Thoracic aorta (tissue), 2 donors: ENCODE measurements at regions not wholly inside any gene's neighbourhood (a gene's known extent, or its start where the extent isn't known, plus 50 kb on each side); places are given as distances from the start of the nearest gene placed in this dataset.

Experiments used
- ATAC-seq: fragments of 150-250 bp; one replicate; pipeline ENCODE4 v1.8.0; 2017; ENCODE audit warnings: low read depth; ENCODE audit not compliant: insufficient number of reproducible peaks, low FRiP score
- DNase-seq: peaks from one replicate; pipeline ENCODE4 v3.0.0-alpha.2; 2020; ENCODE audit warnings: low spot score
- H3K27ac ChIP-seq, 2 donors: fragments of 200-600 bp; sonication (generic); 1 replicate in 1 of 2; 2 replicates in 1 of 2; pipeline ENCODE4 v1.5.1; 2016; ENCODE audit warnings: mild to moderate bottlenecking in 2 of 2, moderate library complexity in 2 of 2
- H3K27me3 ChIP-seq: fragments of 200-600 bp; sonication (generic); replicated peaks from 2 replicates; pipeline ENCODE4 v1.6.0; 2016; ENCODE audit warnings: mild to moderate bottlenecking; ENCODE audit not compliant: insufficient read depth
- H3K36me3 ChIP-seq: fragments of 200-600 bp; sonication (generic); one replicate; pipeline ENCODE4 v1.5.1; 2016
- H3K4me1 ChIP-seq, 2 donors: fragments of 200-600 bp; sonication (generic); 1 replicate in 1 of 2; 2 replicates in 1 of 2; pipeline versions ENCODE4 v1.5.1 to v1.6.0; 2016; ENCODE audit warnings: low read depth in 2 of 2, mild to moderate bottlenecking in 1 of 2; ENCODE audit not compliant: control insufficient read depth in 1 of 2
- H3K4me3 ChIP-seq: fragments of 200-600 bp; sonication (generic); 2 replicates; pipeline ENCODE4 v1.5.1; 2016; ENCODE audit warnings: mild to moderate bottlenecking
- H3K9me3 ChIP-seq: fragments of 200-600 bp; sonication (generic); 2 replicates; pipeline ENCODE4 v1.5.1; 2016
- CTCF ChIP-seq: fragments of 200-600 bp; sonication (generic); IDR thresholded peaks from one replicate; pipeline ENCODE4 v1.5.1; 2019; ENCODE audit warnings: antibody characterized with exemption

- H3K9me3 ChIP-seq = no peaks in the 10 kb centered on the region
- TF ChIP-seq CTCF = no peak
- DNase-seq (no peak), ATAC-seq (no peak)
- H3K27ac ChIP-seq = no peak overlapping the region
- no peaks in the 10 kb centered on the region for H3K36me3 ChIP-seq
- H3K4me3 ChIP-seq = no peak overlapping the region
- no peaks in the 10 kb centered on the region for H3K4me1 ChIP-seq
- no peaks in the 10 kb centered on the region for H3K27me3 ChIP-seq
Measured at GRCh38 chr13:76049376-76049746, 413.2 kb downstream of the LMO7 start.

- Histone ChIP-seq H3K27me3 (no peaks in the 10 kb centered on the region), H3K9me3 (no peaks in the 10 kb centered on the region), H3K27ac (no peak overlapping the region), H3K4me1 (no peaks in the 10 kb centered on the region), H3K36me3 (no peaks in the 10 kb centered on the region), H3K4me3 (no peak overlapping the region)
- TF ChIP-seq CTCF = no peak
- ATAC-seq (no peak), DNase-seq (no peak)
Measured at GRCh38 chr13:76048675-76049375, 412.7 kb downstream of the LMO7 start.

- ATAC-seq = no peak
- no peak overlapping the region for H3K27ac ChIP-seq
- TF ChIP-seq CTCF = no peak
Measured at GRCh38 chr13:76048131-76048530, 412.0 kb downstream of the LMO7 start.

GRCh38 chr13:76043874-76044273, 407.7 kb downstream of the LMO7 start:
- no peak overlapping the region for H3K4me3 ChIP-seq
- H3K9me3 ChIP-seq = no peaks in the 10 kb centered on the region
- TF ChIP-seq CTCF = no peak
- no peak for DNase-seq
- no peaks in the 10 kb centered on the region for H3K4me1 ChIP-seq
- ATAC-seq = no peak
- H3K27ac ChIP-seq = no peak overlapping the region
- H3K27me3 ChIP-seq = no peaks in the 10 kb centered on the region
- H3K36me3 ChIP-seq = no peaks in the 10 kb centered on the region

More at GRCh38 chr13:76048131-76048530, 412.0 kb downstream of the LMO7 start:
- Histone ChIP-seq H3K27me3 (no peaks in the 10 kb centered on the region), H3K4me1 (no peaks in the 10 kb centered on the region), H3K36me3 (no peaks in the 10 kb centered on the region), H3K9me3 (no peaks in the 10 kb centered on the region), H3K4me3 (no peak overlapping the region)
- DNase-seq = no peak

GRCh38 chr13:76038920-76039716, 403.0 kb downstream of the LMO7 start:
- Histone ChIP-seq H3K4me1 (no peaks in the 10 kb centered on the region), H3K4me3 (no peak overlapping the region), H3K27ac (no peak overlapping the region), H3K9me3 (no peaks in the 10 kb centered on the region), H3K27me3 (no peaks in the 10 kb centered on the region), H3K36me3 (no peaks in the 10 kb centered on the region)
- TF ChIP-seq CTCF = no peak
- no peak for ATAC-seq
- DNase-seq = no peak
